Vagina (tissue), 2 donors: ENCODE measurements at regions not wholly inside any gene's neighbourhood (a gene's known extent, or its start where the extent isn't known, plus 50 kb on each side); places are given as distances from the start of the nearest gene placed in this dataset.

Experiments
- CTCF ChIP-seq, 3 experiments: fragments of 450-650 bp in 2 of 3; fragments of 200-600 bp in 1 of 3; sonication (generic) in 1 of 3; IDR thresholded peaks; one replicate each; pipeline ENCODE4 v1.5.1; 2017 to 2019; ENCODE audit warnings: antibody characterized with exemption in 3 of 3, mild to moderate bottlenecking in 2 of 3, moderate library complexity in 2 of 3
- POLR2A ChIP-seq, 2 donors: fragments of 450-650 bp; IDR thresholded peaks; one replicate each; pipeline ENCODE4 v1.6.1; 2017; ENCODE audit warnings: antibody characterized with exemption in 2 of 2, mild to moderate bottlenecking in 2 of 2, moderate library complexity in 2 of 2

- no peak for TF ChIP-seq POLR2A (IDR thresholded peaks at IDR 0.05)
- no peak for TF ChIP-seq CTCF (IDR thresholded peaks at IDR 0.05)
Measured at GRCh38 chr5:173826428-173827350, 61.5 kb upstream of the CPEB4 start.
